Activated naive CD8-positive, alpha-beta T cell treated with anti-CD3 and anti-CD28 coated beads, Interleukin-2, amount 10 ng/mL, durations not matched to agents 7 days and 5 days (primary cell): ENCODE measurements at regions not wholly inside any gene's neighbourhood (a gene's known extent, or its start where the extent isn't known, plus 50 kb on each side); places are given as distances from the start of the nearest gene placed in this dataset.
"Not testable (repeated sequence)": the region's sequence is repeated elsewhere in the genome, so short reads cannot be mapped to it uniquely, and the experiment has no call there.

Source experiments
- ATAC-seq: fragments of 150-1000 bp; cut with Tn5 transposase; one replicate; pipeline ENCODE4 v1.10.0; 2021; ENCODE audit warnings: low read depth, moderate library complexity
- POLR2A ChIA-PET: fragments of 350-600 bp; sonication (Branson Sonifier 250); formaldehyde crosslinking; loops from one replicate; lab custom pipeline; 2021; ENCODE audit warnings: antibody characterized with exemption; lab: Charles Lee
- DNase-seq: peaks from one replicate; pipeline ENCODE4 v3.0.0; 2021
- H3K27ac Mint-ChIP-seq: one replicate; pipeline ENCODE4 v1.8.0; 2022; ENCODE audit warnings: mild to moderate bottlenecking, mixed read lengths
- H3K27me3 Mint-ChIP-seq: one replicate; pipeline ENCODE4 v1.8.0; 2022; ENCODE audit warnings: mild to moderate bottlenecking, moderate library complexity, mixed read lengths
- H3K36me3 Mint-ChIP-seq: one replicate; pipeline ENCODE4 v1.8.0; 2021; ENCODE audit warnings: mild to moderate bottlenecking, mixed read lengths
- H3K4me1 Mint-ChIP-seq: one replicate; pipeline ENCODE4 v1.8.0; 2021; ENCODE audit warnings: mixed read lengths
- H3K4me3 Mint-ChIP-seq: one replicate; pipeline ENCODE4 v1.8.0; 2022; ENCODE audit warnings: mild to moderate bottlenecking, moderate library complexity, mixed read lengths
- H3K9me3 Mint-ChIP-seq: one replicate; pipeline ENCODE4 v1.8.0; 2021; ENCODE audit warnings: mixed read lengths

GRCh38 chr1:70717211-70717610, 306.1 kb downstream of the CTH start:
- no peaks in the 10 kb centered on the region for H3K36me3 Mint-ChIP-seq
- no peak overlapping the region for H3K27ac Mint-ChIP-seq
- ATAC-seq (no peak), DNase-seq (no peak)
- H3K4me1 Mint-ChIP-seq: no peaks in the 10 kb centered on the region
- H3K27me3 Mint-ChIP-seq: no peaks in the 10 kb centered on the region
- no peak overlapping the region for H3K4me3 Mint-ChIP-seq
- H3K9me3 Mint-ChIP-seq: no peaks in the 10 kb centered on the region
- POLR2A ChIA-PET: no interaction called here

- Mint-ChIP-seq H3K36me3 (no peaks in the 10 kb centered on the region), H3K4me3 (no peak overlapping the region), H3K4me1 (no peaks in the 10 kb centered on the region), H3K27me3 (no peaks in the 10 kb centered on the region), H3K9me3 (peaks cover under 1% of the 10 kb centered on the region), H3K27ac (no peak overlapping the region)
- POLR2A ChIA-PET: no interaction called here
- ATAC-seq: no peak
- no peak for DNase-seq
These were observed 306.6 kb downstream of the CTH start for GRCh38 chr1:70717656-70718055.

GRCh38 chr1:70718086-70718630, 307.1 kb downstream of the CTH start:
- ATAC-seq: no peak
- POLR2A ChIA-PET: no interaction called here
- no peaks in the 10 kb centered on the region for H3K27me3 Mint-ChIP-seq
- peaks cover 5% of the 10 kb centered on the region for H3K9me3 Mint-ChIP-seq
- DNase-seq: no peak
- no peak overlapping the region for H3K27ac Mint-ChIP-seq
- H3K4me1 Mint-ChIP-seq: no peaks in the 10 kb centered on the region
- H3K36me3 Mint-ChIP-seq: no peaks in the 10 kb centered on the region
- no peak overlapping the region for H3K4me3 Mint-ChIP-seq

GRCh38 chr1:70719154-70719553, 308.1 kb downstream of the CTH start:
- ATAC-seq: no peak
- Mint-ChIP-seq H3K27ac (no peak overlapping the region), H3K4me1 (no peaks in the 10 kb centered on the region), H3K36me3 (no peaks in the 10 kb centered on the region), H3K9me3 (peaks cover 5% of the 10 kb centered on the region), H3K27me3 (no peaks in the 10 kb centered on the region), H3K4me3 (no peak overlapping the region)
- DNase-seq: no peak
- POLR2A ChIA-PET: no interaction called here

DNA sequence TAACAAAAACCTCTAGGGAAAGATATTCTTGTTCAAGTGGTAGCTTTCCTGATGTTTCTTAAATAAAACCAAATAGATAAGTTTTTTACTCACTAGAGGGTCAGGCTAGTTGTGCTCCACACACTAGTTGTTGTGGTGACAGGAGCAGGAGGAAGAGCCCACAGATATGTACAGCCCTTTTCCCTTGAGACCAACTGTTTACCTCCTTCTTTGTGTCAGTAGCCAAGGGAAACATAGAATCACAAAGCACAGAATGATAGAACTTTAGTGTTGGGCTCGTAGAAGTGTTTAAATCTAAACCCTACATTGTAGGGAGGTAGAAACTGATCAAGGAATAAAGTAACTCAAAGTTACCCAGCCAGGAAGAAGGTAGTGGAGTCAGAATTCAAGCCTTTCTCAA, 309.0 kb downstream of the CTH start:
- ATAC-seq: no peak
- Mint-ChIP-seq H3K4me3 (no peak overlapping the region), H3K27me3 (no peaks in the 10 kb centered on the region), H3K4me1 (no peaks in the 10 kb centered on the region), H3K36me3 (no peaks in the 10 kb centered on the region), H3K9me3 (peaks cover 10% of the 10 kb centered on the region), H3K27ac (no peak overlapping the region)
- POLR2A ChIA-PET: no interaction called here
- DNase-seq: no peak

GRCh38 chr1:70720521-70720920, 309.5 kb downstream of the CTH start:
- Mint-ChIP-seq H3K4me3 (no peak overlapping the region), H3K36me3 (no peaks in the 10 kb centered on the region), H3K4me1 (no peaks in the 10 kb centered on the region), H3K9me3 (peaks cover 14% of the 10 kb centered on the region), H3K27ac (no peak overlapping the region), H3K27me3 (no peaks in the 10 kb centered on the region)
- POLR2A ChIA-PET: no interaction called here
- ATAC-seq (no peak), DNase-seq (no peak)

- POLR2A ChIA-PET: no interaction called here
- H3K4me1 Mint-ChIP-seq: no peaks in the 10 kb centered on the region
- no peak for ATAC-seq
- DNase-seq: no peak
- H3K36me3 Mint-ChIP-seq: no peaks in the 10 kb centered on the region
- H3K9me3 Mint-ChIP-seq: peaks cover 16% of the 10 kb centered on the region
- H3K27ac Mint-ChIP-seq: no peak overlapping the region
- no peaks in the 10 kb centered on the region for H3K27me3 Mint-ChIP-seq
- no peak overlapping the region for H3K4me3 Mint-ChIP-seq
These were observed 316.9 kb downstream of the CTH start for GRCh38 chr1:70727886-70728489.

DNA sequence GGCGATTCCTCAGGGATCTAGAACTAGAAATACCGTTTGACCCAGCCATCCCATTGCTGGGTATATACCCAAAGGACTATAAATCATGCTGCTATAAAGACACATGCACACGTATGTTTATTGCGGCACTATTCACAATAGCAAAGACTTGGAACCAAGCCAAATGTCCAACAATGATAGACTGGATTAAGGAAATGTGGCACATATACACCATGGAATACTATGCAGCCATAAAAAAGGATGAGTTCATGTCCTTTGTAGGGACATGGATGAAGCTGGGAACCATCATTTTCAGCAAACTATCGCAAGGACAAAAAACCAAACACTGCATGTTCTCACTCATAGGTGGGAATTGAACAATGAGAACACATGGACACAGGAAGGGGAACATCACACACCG, 311.1 kb downstream of the PTGER3 start:
- H3K4me3 Mint-ChIP-seq, ATAC-seq, POLR2A ChIA-PET, H3K27me3 Mint-ChIP-seq, DNase-seq, H3K36me3 Mint-ChIP-seq, H3K9me3 Mint-ChIP-seq, H3K27ac Mint-ChIP-seq, H3K4me1 Mint-ChIP-seq: not testable (repeated sequence)

DNA sequence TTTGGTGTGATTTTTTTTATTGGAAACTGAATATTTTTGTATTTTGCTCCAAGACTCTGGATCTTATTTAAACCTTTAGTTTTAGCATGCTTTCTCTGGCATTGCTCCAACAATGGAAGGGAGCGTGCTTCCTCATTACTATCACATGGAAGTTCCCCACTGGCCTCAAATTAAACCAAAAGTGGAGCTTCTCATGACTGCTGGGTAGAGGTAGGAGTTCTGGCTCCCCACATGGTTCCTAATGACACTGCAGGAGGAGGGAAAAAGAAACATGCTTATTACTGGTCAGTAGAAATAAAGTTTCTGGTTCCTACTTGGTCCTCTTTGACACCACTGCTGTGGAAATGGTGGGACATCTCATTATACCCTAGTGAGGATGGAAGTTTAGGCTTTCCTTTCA, 310.5 kb downstream of the PTGER3 start:
- peaks cover 5% of the 10 kb centered on the region for H3K27me3 Mint-ChIP-seq
- no peak overlapping the region for H3K27ac Mint-ChIP-seq
- no peaks in the 10 kb centered on the region for H3K4me1 Mint-ChIP-seq
- H3K9me3 Mint-ChIP-seq: peaks cover 4% of the 10 kb centered on the region
- no peak for ATAC-seq
- no peak for DNase-seq
- H3K36me3 Mint-ChIP-seq: no peaks in the 10 kb centered on the region
- H3K4me3 Mint-ChIP-seq: no peak overlapping the region
- POLR2A ChIA-PET: no interaction called here

DNA sequence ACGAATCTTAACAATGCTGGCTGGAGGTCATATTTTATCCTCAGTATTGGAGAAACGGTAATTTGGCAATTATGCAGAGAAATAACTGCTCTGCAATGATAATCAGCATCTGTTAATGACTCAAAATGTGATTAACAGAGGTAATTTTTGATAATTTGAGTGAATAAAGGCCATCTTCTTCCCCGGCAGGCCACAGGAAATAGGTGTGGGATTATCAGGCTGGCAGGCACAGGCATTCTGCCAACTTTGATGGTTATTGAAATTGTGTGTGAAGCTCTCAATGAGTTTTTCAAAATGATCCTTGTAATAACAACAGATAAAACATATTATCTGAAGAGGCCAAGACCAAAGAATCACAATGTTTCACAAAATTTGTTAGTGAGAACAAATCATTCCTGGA, 309.0 kb downstream of the PTGER3 start:
- H3K27me3 Mint-ChIP-seq: peaks cover 3% of the 10 kb centered on the region
- ATAC-seq (no peak), DNase-seq (no peak)
- no peaks in the 10 kb centered on the region for H3K4me1 Mint-ChIP-seq
- POLR2A ChIA-PET: no interaction called here
- H3K27ac Mint-ChIP-seq: no peak overlapping the region
- H3K36me3 Mint-ChIP-seq: no peaks in the 10 kb centered on the region
- H3K4me3 Mint-ChIP-seq: no peak overlapping the region
- H3K9me3 Mint-ChIP-seq: peaks cover 4% of the 10 kb centered on the region

DNA sequence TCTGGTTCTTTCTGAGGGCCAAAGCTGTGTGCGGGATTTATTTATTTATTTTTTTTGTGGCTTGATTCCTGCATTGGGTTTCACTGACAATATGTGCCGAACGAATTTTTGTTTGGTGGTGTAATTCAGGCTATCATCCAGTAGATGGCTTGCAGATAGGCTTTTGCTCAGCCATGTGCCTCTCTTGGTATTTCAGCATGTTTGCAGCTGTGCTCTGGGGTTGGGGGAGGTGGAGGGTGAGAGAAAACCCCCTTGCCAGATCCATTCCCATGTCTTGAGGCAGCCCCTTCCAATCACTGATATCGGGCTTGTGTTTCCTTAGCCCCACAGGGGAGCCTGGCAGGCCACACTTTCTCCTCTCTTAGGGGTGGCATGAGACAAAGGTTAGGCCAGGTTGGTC, 302.4 kb downstream of the PTGER3 start:
- no peak overlapping the region for H3K4me3 Mint-ChIP-seq
- ATAC-seq (no peak), DNase-seq (no peak)
- H3K4me1 Mint-ChIP-seq: no peaks in the 10 kb centered on the region
- no peak overlapping the region for H3K27ac Mint-ChIP-seq
- peaks cover 16% of the 10 kb centered on the region for H3K9me3 Mint-ChIP-seq
- no peaks in the 10 kb centered on the region for H3K36me3 Mint-ChIP-seq
- peaks cover 2% of the 10 kb centered on the region for H3K27me3 Mint-ChIP-seq
- POLR2A ChIA-PET: no interaction called here

- H3K27ac Mint-ChIP-seq, H3K27me3 Mint-ChIP-seq, POLR2A ChIA-PET, DNase-seq, H3K36me3 Mint-ChIP-seq, H3K4me3 Mint-ChIP-seq, H3K4me1 Mint-ChIP-seq, ATAC-seq: not testable (repeated sequence)
- H3K9me3 Mint-ChIP-seq: peaks cover 19% of the 10 kb centered on the region
These were observed 301.6 kb downstream of the PTGER3 start for GRCh38 chr1:70746062-70746461.

GRCh38 chr1:70747123-70747522, 300.5 kb downstream of the PTGER3 start:
- H3K36me3 Mint-ChIP-seq, POLR2A ChIA-PET, DNase-seq, H3K27ac Mint-ChIP-seq, H3K4me1 Mint-ChIP-seq, H3K27me3 Mint-ChIP-seq, ATAC-seq, H3K4me3 Mint-ChIP-seq: not testable (repeated sequence)
- H3K9me3 Mint-ChIP-seq: peaks cover 15% of the 10 kb centered on the region

- H3K27ac Mint-ChIP-seq, ATAC-seq, H3K4me3 Mint-ChIP-seq, POLR2A ChIA-PET, H3K4me1 Mint-ChIP-seq, H3K27me3 Mint-ChIP-seq, H3K36me3 Mint-ChIP-seq, DNase-seq, H3K9me3 Mint-ChIP-seq: not testable (repeated sequence)
These were observed 295.8 kb downstream of the PTGER3 start for GRCh38 chr1:70751676-70752287.
